Endothelial cell (in vitro differentiated cells): ENCODE measurements at regions not wholly inside any gene's neighbourhood (a gene's known extent, or its start where the extent isn't known, plus 50 kb on each side); places are given as distances from the start of the nearest gene placed in this dataset.

Experiments used
- DNase-seq: peaks from one replicate; pipeline ENCODE4 v3.0.0; 2021; ENCODE audit warnings: low spot score
- H3K27ac Mint-ChIP-seq: one replicate; pipeline ENCODE4 v1.8.0; 2021; ENCODE audit warnings: mixed read lengths, inconsistent platforms; ENCODE audit not compliant: unreplicated experiment
- H3K27me3 Mint-ChIP-seq: one replicate; pipeline ENCODE4 v1.8.0; 2021; ENCODE audit warnings: mild to moderate bottlenecking, moderate library complexity, mixed read lengths, inconsistent platforms; ENCODE audit not compliant: unreplicated experiment
- H3K36me3 Mint-ChIP-seq: one replicate; pipeline ENCODE4 v1.8.0; 2021; ENCODE audit warnings: mild to moderate bottlenecking, low read depth, mixed read lengths, inconsistent platforms; ENCODE audit not compliant: unreplicated experiment
- H3K4me1 Mint-ChIP-seq: one replicate; pipeline ENCODE4 v1.8.0; 2021; ENCODE audit warnings: mild to moderate bottlenecking, mixed read lengths, inconsistent platforms; ENCODE audit not compliant: unreplicated experiment
- H3K4me3 Mint-ChIP-seq: one replicate; pipeline ENCODE4 v1.8.0; 2021; ENCODE audit warnings: mild to moderate bottlenecking, mixed read lengths, inconsistent platforms; ENCODE audit not compliant: unreplicated experiment
- H3K9me3 Mint-ChIP-seq: one replicate; pipeline ENCODE4 v1.8.0; 2021; ENCODE audit warnings: mixed read lengths, inconsistent platforms; ENCODE audit not compliant: unreplicated experiment
- TF ChIP-seq, protein P1 (sequence below): fragments of 200-600 bp; sonication (generic); IDR thresholded peaks from one replicate; pipeline ENCODE4 v1.5.0; 2021; ENCODE audit warnings: antibody characterized with exemption; ENCODE audit not compliant: unreplicated experiment

DNA sequence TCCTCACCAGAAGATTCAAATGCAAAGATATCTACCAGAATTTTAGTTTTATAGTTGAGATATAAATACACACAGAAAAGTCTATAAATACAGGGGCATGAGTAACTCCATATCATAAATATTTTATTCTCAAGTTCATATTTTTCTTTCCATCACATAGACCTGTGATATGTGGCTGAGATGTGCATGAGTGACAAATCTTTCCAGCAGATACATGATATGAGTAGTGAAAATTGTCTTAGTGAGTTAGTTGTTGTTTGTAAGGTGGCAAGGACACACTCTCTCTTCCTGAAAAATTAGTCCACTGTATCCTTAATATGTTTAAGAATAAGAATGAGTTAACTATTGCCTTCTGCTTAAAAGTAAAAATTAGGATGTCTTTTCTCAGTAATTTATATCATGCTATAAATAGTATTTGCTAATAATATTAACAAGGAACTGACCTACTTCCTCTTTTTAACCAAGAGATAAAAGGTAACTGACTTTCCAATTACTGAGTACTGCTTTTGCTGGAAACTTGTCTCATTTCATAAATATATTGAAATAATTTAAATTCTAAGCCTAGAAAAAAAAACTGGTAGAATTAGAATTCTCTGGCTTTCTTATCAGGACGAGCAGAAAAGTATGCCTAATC lies 85.2 kb upstream of the SESTD1 start:
- Mint-ChIP-seq H3K27ac (no peak overlapping the region), H3K4me3 (no peak overlapping the region), H3K9me3 (no peaks in the 10 kb centered on the region), H3K4me1 (no peaks in the 10 kb centered on the region), H3K27me3 (peaks cover 1% of the 10 kb centered on the region), H3K36me3 (no peaks in the 10 kb centered on the region)
- TF ChIP-seq, protein P1, sequence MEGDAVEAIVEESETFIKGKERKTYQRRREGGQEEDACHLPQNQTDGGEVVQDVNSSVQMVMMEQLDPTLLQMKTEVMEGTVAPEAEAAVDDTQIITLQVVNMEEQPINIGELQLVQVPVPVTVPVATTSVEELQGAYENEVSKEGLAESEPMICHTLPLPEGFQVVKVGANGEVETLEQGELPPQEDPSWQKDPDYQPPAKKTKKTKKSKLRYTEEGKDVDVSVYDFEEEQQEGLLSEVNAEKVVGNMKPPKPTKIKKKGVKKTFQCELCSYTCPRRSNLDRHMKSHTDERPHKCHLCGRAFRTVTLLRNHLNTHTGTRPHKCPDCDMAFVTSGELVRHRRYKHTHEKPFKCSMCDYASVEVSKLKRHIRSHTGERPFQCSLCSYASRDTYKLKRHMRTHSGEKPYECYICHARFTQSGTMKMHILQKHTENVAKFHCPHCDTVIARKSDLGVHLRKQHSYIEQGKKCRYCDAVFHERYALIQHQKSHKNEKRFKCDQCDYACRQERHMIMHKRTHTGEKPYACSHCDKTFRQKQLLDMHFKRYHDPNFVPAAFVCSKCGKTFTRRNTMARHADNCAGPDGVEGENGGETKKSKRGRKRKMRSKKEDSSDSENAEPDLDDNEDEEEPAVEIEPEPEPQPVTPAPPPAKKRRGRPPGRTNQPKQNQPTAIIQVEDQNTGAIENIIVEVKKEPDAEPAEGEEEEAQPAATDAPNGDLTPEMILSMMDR: no peak
- DNase-seq: no peak

DNA sequence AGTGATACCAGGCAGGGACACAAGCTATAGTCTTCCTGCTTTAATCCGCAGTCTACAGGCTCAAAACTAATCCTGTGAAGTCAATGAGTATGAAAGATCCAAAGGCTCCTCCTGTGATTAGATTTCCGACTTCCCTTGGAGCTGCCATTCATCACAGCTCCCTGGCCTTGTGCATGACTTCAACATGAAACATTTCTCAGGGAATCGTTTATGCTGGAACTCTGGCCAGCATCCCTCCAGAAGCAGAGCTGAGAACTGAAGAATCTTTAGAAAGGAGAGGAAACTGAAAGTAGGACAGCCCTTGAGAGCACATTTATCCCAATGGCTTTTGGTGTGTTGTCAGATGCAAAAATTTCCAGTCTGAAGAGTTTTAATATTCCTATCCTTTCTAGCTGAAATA lies 84.3 kb upstream of the SESTD1 start:
- no peak overlapping the region for H3K4me3 Mint-ChIP-seq
- no peak for DNase-seq
- no peaks in the 10 kb centered on the region for H3K36me3 Mint-ChIP-seq
- no peaks in the 10 kb centered on the region for H3K4me1 Mint-ChIP-seq
- H3K9me3 Mint-ChIP-seq: no peaks in the 10 kb centered on the region
- H3K27ac Mint-ChIP-seq: no peak overlapping the region
- TF ChIP-seq, protein P1: no peak
- peaks cover 1% of the 10 kb centered on the region for H3K27me3 Mint-ChIP-seq

DNA sequence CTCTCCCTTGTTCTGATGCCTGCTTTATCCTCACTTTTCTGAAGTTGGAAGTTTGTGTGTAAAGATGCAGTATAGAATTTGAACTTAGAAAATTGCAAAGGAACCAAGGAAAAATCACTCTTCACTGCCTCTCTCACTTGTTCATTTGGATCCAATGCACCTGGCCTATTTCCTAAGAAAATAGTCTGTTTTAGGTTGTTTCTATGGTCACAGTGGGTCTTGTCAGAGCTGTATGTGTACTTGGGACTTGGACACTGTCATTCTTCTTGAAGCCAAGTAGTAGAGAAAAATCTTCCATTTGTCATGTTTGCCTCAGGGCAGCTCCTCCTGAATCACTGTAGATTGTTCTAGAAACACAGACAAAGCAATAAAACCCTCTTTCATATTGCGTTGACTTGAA lies 80.3 kb upstream of the SESTD1 start:
- DNase-seq: no peak
- H3K27me3 Mint-ChIP-seq: no peaks in the 10 kb centered on the region
- no peaks in the 10 kb centered on the region for H3K36me3 Mint-ChIP-seq
- no peaks in the 10 kb centered on the region for H3K9me3 Mint-ChIP-seq
- H3K27ac Mint-ChIP-seq: no peak overlapping the region
- H3K4me1 Mint-ChIP-seq: no peaks in the 10 kb centered on the region
- TF ChIP-seq, protein P1: no peak
- no peak overlapping the region for H3K4me3 Mint-ChIP-seq

DNA sequence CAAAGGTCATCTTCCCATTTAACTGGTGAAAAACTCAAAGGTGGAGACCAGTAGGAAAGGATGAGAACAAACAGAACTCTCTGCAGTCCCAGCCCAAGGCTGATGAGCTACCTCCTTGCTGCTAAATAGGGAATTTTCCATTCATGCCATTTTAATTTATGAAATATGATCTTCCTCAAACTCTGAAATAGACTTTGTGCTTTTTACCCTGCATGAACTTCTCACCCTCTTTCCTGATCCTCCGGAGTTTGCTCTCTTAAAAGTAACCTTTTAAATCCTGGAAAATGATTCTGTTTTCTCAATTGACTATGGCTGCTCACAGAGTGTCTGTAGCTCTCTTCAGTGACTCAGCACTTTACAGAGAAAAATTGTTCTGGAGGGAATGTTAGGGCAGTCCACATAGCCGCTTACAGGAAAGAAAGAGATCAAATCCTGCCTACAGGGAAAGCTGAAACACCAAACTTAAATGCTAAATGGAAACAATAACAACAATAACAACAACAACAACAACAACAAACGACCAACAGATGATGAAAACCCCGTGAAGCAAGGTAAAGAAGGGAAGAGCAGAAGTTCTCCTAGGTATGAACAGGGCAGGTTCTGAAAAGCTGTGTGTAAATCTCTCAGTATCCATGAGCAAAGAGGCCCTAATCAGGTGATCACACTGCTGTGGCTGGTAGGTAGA lies 79.8 kb upstream of the SESTD1 start:
- no peaks in the 10 kb centered on the region for H3K4me1 Mint-ChIP-seq
- no peaks in the 10 kb centered on the region for H3K36me3 Mint-ChIP-seq
- no peak overlapping the region for H3K27ac Mint-ChIP-seq
- H3K9me3 Mint-ChIP-seq: no peaks in the 10 kb centered on the region
- DNase-seq: no peak
- H3K27me3 Mint-ChIP-seq: no peaks in the 10 kb centered on the region
- TF ChIP-seq, protein P1: no peak
- H3K4me3 Mint-ChIP-seq: no peak overlapping the region

DNA sequence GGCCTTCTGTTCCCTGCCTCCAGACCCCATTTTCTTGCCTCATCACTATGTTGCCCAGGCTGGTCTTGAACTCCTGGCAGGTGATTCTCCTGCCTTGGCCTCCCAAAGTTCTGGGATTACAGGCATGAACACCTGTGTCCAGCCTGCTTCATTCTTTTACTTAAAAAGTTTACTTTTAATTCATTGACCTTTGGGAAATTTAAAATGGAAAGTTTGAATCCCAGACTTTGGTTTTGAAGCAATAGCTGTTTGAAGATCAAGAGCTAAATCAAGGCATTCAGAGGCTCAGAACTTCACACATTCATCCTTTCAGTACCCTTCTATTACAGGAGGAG lies 79.3 kb upstream of the SESTD1 start:
- no peaks in the 10 kb centered on the region for H3K27me3 Mint-ChIP-seq
- H3K27ac Mint-ChIP-seq: no peak overlapping the region
- no peak overlapping the region for H3K4me3 Mint-ChIP-seq
- H3K4me1 Mint-ChIP-seq: no peaks in the 10 kb centered on the region
- no peak for DNase-seq
- no peaks in the 10 kb centered on the region for H3K9me3 Mint-ChIP-seq
- TF ChIP-seq, protein P1: no peak
- no peaks in the 10 kb centered on the region for H3K36me3 Mint-ChIP-seq
